ENCODE measurements at regions not wholly inside any gene's neighbourhood (a gene's known extent, or its start where the extent isn't known, plus 50 kb on each side); places are given as distances from the start of the nearest gene placed in this dataset.

GRCh38 chr4:180717451-180718033, 1525.7 kb upstream of the TENM3 start:
- TF ChIP-seq CTCF (IDR thresholded peaks at IDR 0.05) = no peak
- no peak for TF ChIP-seq POLR2A (IDR thresholded peaks at IDR 0.05)
- no peak for TF ChIP-seq POLR2AphosphoS5 (IDR thresholded peaks at IDR 0.05)
